Skin epidermis (tissue), 12 donors: ENCODE measurements at regions not wholly inside any gene's neighbourhood (a gene's known extent, or its start where the extent isn't known, plus 50 kb on each side); places are given as distances from the start of the nearest gene placed in this dataset.

Experiments
- H3K27ac ChIP-seq, 21 experiments: fragments of 200-600 bp; sonication (generic) in 11 of 21; one replicate each; pipeline ENCODE4 v1.5.0; 2020; ENCODE audit warnings: mild to moderate bottlenecking in 3 of 21, inconsistent platforms in 2 of 21, moderate library complexity in 2 of 21
- H3K4me3 ChIP-seq, 7 experiments: fragments of 200-600 bp; sonication (generic) in 2 of 7; one replicate each; pipeline ENCODE4 v1.5.0; 2020; ENCODE audit warnings: inconsistent platforms in 2 of 7, mild to moderate bottlenecking in 2 of 7, moderate library complexity in 1 of 7

GRCh38 chr16:62913924-62914323 is 877.7 kb upstream of the CDH8 start:
- no peak overlapping the region for H3K27ac ChIP-seq
- H3K4me3 ChIP-seq = no peak overlapping the region

GRCh38 chr16:62913333-62913732 is 877.1 kb upstream of the CDH8 start:
- H3K27ac ChIP-seq = no peak overlapping the region
- H3K4me3 ChIP-seq = no peak overlapping the region

GRCh38 chr16:62909597-62909996 is 873.4 kb upstream of the CDH8 start:
- H3K4me3 ChIP-seq = no peak overlapping the region
- H3K27ac ChIP-seq = no peak overlapping the region

GRCh38 chr16:62907562-62907961 is 871.3 kb upstream of the CDH8 start:
- no peak overlapping the region for H3K27ac ChIP-seq
- no peak overlapping the region for H3K4me3 ChIP-seq

GRCh38 chr16:62903961-62904502 is 867.8 kb upstream of the CDH8 start:
- H3K4me3 ChIP-seq = no peak overlapping the region
- no peak overlapping the region for H3K27ac ChIP-seq

GRCh38 chr16:62899737-62900136 is 863.5 kb upstream of the CDH8 start:
- H3K4me3 ChIP-seq = no peak overlapping the region

GRCh38 chr16:62889097-62889496 is 852.9 kb upstream of the CDH8 start:
- no peak overlapping the region for H3K27ac ChIP-seq
- no peak overlapping the region for H3K4me3 ChIP-seq

More at GRCh38 chr16:62899737-62900136, 863.5 kb upstream of the CDH8 start:
- no peak overlapping the region for H3K27ac ChIP-seq

- Histone ChIP-seq H3K27ac (no peak overlapping the region), H3K4me3 (no peak overlapping the region)
These were observed 847.3 kb upstream of the CDH8 start for GRCh38 chr16:62883509-62883908.

- Histone ChIP-seq H3K4me3 (no peak overlapping the region), H3K27ac (no peak overlapping the region)
These were observed 846.4 kb upstream of the CDH8 start for GRCh38 chr16:62882552-62883221.

- H3K4me3 ChIP-seq = no peak overlapping the region
- H3K27ac ChIP-seq = no peak overlapping the region
These were observed 839.9 kb upstream of the CDH8 start for GRCh38 chr16:62876133-62876532.

GRCh38 chr16:62872339-62872738 is 836.1 kb upstream of the CDH8 start:
- no peak overlapping the region for H3K27ac ChIP-seq
- no peak overlapping the region for H3K4me3 ChIP-seq

- no peak overlapping the region for H3K27ac ChIP-seq
- no peak overlapping the region for H3K4me3 ChIP-seq
These were observed 834.3 kb upstream of the CDH8 start for GRCh38 chr16:62870554-62870953.

- H3K27ac ChIP-seq = no peak overlapping the region
These were observed 833.6 kb upstream of the CDH8 start for GRCh38 chr16:62869837-62870236.

GRCh38 chr16:62863139-62863538 is 826.9 kb upstream of the CDH8 start:
- no peak overlapping the region for H3K27ac ChIP-seq

More at GRCh38 chr16:62869837-62870236, 833.6 kb upstream of the CDH8 start:
- no peak overlapping the region for H3K4me3 ChIP-seq

GRCh38 chr16:62853887-62854286 is 817.6 kb upstream of the CDH8 start:
- H3K27ac ChIP-seq = no peak overlapping the region
- no peak overlapping the region for H3K4me3 ChIP-seq

More at GRCh38 chr16:62863139-62863538, 826.9 kb upstream of the CDH8 start:
- H3K4me3 ChIP-seq = no peak overlapping the region

GRCh38 chr16:62846399-62847057 is 810.3 kb upstream of the CDH8 start:
- Histone ChIP-seq H3K27ac (no peak overlapping the region), H3K4me3 (no peak overlapping the region)

- H3K27ac ChIP-seq = no peak overlapping the region
These were observed 796.0 kb upstream of the CDH8 start for GRCh38 chr16:62832214-62832613.

GRCh38 chr16:62831235-62831850 is 795.1 kb upstream of the CDH8 start:
- Histone ChIP-seq H3K27ac (no peak overlapping the region), H3K4me3 (no peak overlapping the region)

More at GRCh38 chr16:62832214-62832613, 796.0 kb upstream of the CDH8 start:
- no peak overlapping the region for H3K4me3 ChIP-seq

GRCh38 chr16:62829607-62830006 is 793.4 kb upstream of the CDH8 start:
- Histone ChIP-seq H3K27ac (no peak overlapping the region), H3K4me3 (no peak overlapping the region)

GRCh38 chr16:62829084-62829483 is 792.8 kb upstream of the CDH8 start:
- Histone ChIP-seq H3K4me3 (no peak overlapping the region), H3K27ac (no peak overlapping the region)

- Histone ChIP-seq H3K4me3 (no peak overlapping the region), H3K27ac (no peak overlapping the region)
These were observed 785.6 kb upstream of the CDH8 start for GRCh38 chr16:62821824-62822223.
